ENCODE measurements at regions not wholly inside any gene's neighbourhood (a gene's known extent, or its start where the extent isn't known, plus 50 kb on each side); places are given as distances from the start of the nearest gene placed in this dataset.

- Histone ChIP-seq H3K4ac (replicated peaks; ENCODE audit: insufficient read length, low read depth, low read length) (no peak overlapping the region), H2AFZ (ENCODE audit: low read length) (no peak overlapping the region), H4K91ac (replicated peaks; ENCODE audit: insufficient read length, low read length) (no peak overlapping the region), H3K23ac (ENCODE audit: insufficient read length) (no peak overlapping the region), H3K23me2 (ENCODE audit: low read depth, low read length) (no peaks in the 10 kb centered on the region), H3K56ac (replicated peaks; ENCODE audit: insufficient read length, low read depth, low read length) (no peak overlapping the region), H3K79me1 (ENCODE audit: low read depth, low read length) (no peaks in the 10 kb centered on the region), H2AK5ac (ENCODE audit: low read depth, low read length) (no peak overlapping the region), H3K27ac (ENCODE audit: low read depth, low read length) (no peak overlapping the region), H3K79me2 (ENCODE audit: control insufficient read depth in 1 of 2, insufficient read depth in 2 of 2, low read length in 2 of 2) (no peaks in the 10 kb centered on the region), H4K20me1 (replicated peaks in 1 of 2; ENCODE audit: control insufficient read depth in 1 of 2, insufficient read depth in 2 of 2, low read length in 2 of 2) (no peaks in the 10 kb centered on the region), H2BK120ac (replicated peaks; ENCODE audit: low read depth, low read length) (no peak overlapping the region), H3K4me3 (ENCODE audit: extremely low read depth in 1 of 4, insufficient read depth in 2 of 4, low read depth in 3 of 4, low read length in 4 of 4) (no peak overlapping the region), H4K8ac (ENCODE audit: extremely low read depth, insufficient read depth, low read length) (no peak overlapping the region), H3K36me3 (ENCODE audit: control insufficient read depth in 2 of 4, insufficient read depth in 4 of 4, low read length in 3 of 4) (no peaks in the 10 kb centered on the region), H2BK20ac (ENCODE audit: low read length) (no peak overlapping the region), H2BK12ac (ENCODE audit: low read depth, low read length) (no peak overlapping the region), H4K5ac (ENCODE audit: insufficient read length, low read depth, low read length) (no peak overlapping the region), H3K4me2 (ENCODE audit: insufficient read depth in 1 of 2, low read depth in 2 of 2, low read length in 2 of 2) (no peak overlapping the region), H2BK5ac (ENCODE audit: low read depth, low read length) (no peak overlapping the region), H3K27me3 (replicated peaks in 1 of 4; ENCODE audit: control insufficient read depth in 3 of 4, extremely low read depth in 1 of 4, insufficient read depth in 3 of 4, low read length in 3 of 4) (no peaks in the 10 kb centered on the region), H2BK15ac (ENCODE audit: low read length) (no peak overlapping the region), H3K4me1 (replicated peaks in 1 of 4; ENCODE audit: control insufficient read depth in 3 of 4, insufficient read depth in 4 of 4, low read length in 3 of 4) (no peaks in the 10 kb centered on the region), H3K18ac (ENCODE audit: extremely low read depth, low read length) (no peak overlapping the region), H3K9me3 (ENCODE audit: insufficient read depth in 2 of 2, low read depth in 1 of 2, low read length in 1 of 2) (0 out of 4 replicates have a peak, but pooled peaks cover 0 to 3% of the 10 kb centered on the region in 2 experiments), H3K9ac (replicated peaks in 1 of 4; ENCODE audit: extremely low read depth in 1 of 4, low read depth in 3 of 4, low read length in 3 of 4) (no peak overlapping the region), H3K14ac (ENCODE audit: insufficient read length) (no peak overlapping the region)
- no peak for FAIRE-seq
- TF ChIP-seq EP300 (IDR thresholded peaks at IDR 0.05; ENCODE audit: borderline replicate concordance in 1 of 2, low read depth in 2 of 2, low read length in 2 of 2) (no peak), KDM4A (IDR thresholded peaks at IDR 0.05; ENCODE audit: low read depth, low read length, severe bottlenecking) (no peak), JUND (IDR thresholded peaks at IDR 0.05; ENCODE audit: low read length) (no peak), BACH1 (IDR thresholded peaks at IDR 0.05; ENCODE audit: low read length) (no peak), POU5F1 (IDR thresholded peaks at IDR 0.05; ENCODE audit: low read depth, low read length) (no peak), TAF7 (optimal IDR thresholded peaks at IDR 0.05; ENCODE audit: borderline replicate concordance, low read depth, low read length) (no peak), E2F6 (IDR thresholded peaks at IDR 0.05) (no peak), PHF8 (conservative IDR thresholded peaks at IDR 0.05; ENCODE audit: low read depth, low read length) (no peak)
- DNase-seq (ENCODE audit: low read depth in 1 of 2, low spot score in 2 of 2): no peak
- 96% methylated on average over 1 of the region's 1 CpG; no CpG with 5 or more reads in 1 of the 2 experiments for WGBS, 2 experiments (ENCODE audit: extremely low coverage in 1 of 2, insufficient coverage in 1 of 2, insufficient read length in 1 of 2, insufficient replicate concordance in 2 of 2, low coverage in 1 of 2, low lambda C conversion rate in 2 of 2, missing lambda C conversion rate in 1 of 2)
- CTCF ChIA-PET (ENCODE audit: partially characterized antibody): no interaction called here
- POLR2A ChIA-PET (ENCODE audit: partially characterized antibody): no interaction called here
Measured at GRCh38 chr12:60421741-60422140, 825.9 kb downstream of the SLC16A7 start.
